Colonic mucosa (tissue), 4 donors: ENCODE measurements at regions not wholly inside any gene's neighbourhood (a gene's known extent, or its start where the extent isn't known, plus 50 kb on each side); places are given as distances from the start of the nearest gene placed in this dataset.

Experiments
- DNase-seq: peaks from one replicate; pipeline ENCODE4 v3.0.0-alpha.2; 2020
- H3K27ac ChIP-seq: fragments of 200-600 bp; one replicate; pipeline ENCODE4 v1.8.0; 2021
- H3K27me3 ChIP-seq: fragments of 200-600 bp; one replicate; pipeline ENCODE4 v1.8.0; 2021
- H3K36me3 ChIP-seq: fragments of 200-600 bp; one replicate; pipeline ENCODE4 v1.8.0; 2021
- H3K4me1 ChIP-seq: fragments of 200-600 bp; one replicate; pipeline ENCODE4 v1.8.0; 2021; ENCODE audit warnings: mild to moderate bottlenecking
- H3K4me3 ChIP-seq: fragments of 200-600 bp; one replicate; pipeline ENCODE4 v1.8.0; 2021
- H3K9ac ChIP-seq, 2 donors: one replicate each; pipeline ENCODE4 v1.7.0; 2013; ENCODE audit warnings: control low read depth in 2 of 2, low read depth in 2 of 2, low read length in 2 of 2
- H3K9me3 ChIP-seq: fragments of 200-600 bp; one replicate; pipeline ENCODE4 v1.8.0; 2021
- intact Hi-C: fragments of 100-400 bp; cut with DNase I; formaldehyde crosslinking; loops from one replicate; pipeline ENCODE4 v1.14.1; 2022
- TF ChIP-seq, protein P1 (sequence below): fragments of 200-600 bp; IDR thresholded peaks from one replicate; pipeline ENCODE4 v1.8.0; 2022; ENCODE audit warnings: antibody characterized with exemption, mild to moderate bottlenecking
- donor health status: healthy.
- donor health status: DM: no; HTN: no; CAD: no.
- donor health status: DM: no; HTN: no; CAD: no.

DNA sequence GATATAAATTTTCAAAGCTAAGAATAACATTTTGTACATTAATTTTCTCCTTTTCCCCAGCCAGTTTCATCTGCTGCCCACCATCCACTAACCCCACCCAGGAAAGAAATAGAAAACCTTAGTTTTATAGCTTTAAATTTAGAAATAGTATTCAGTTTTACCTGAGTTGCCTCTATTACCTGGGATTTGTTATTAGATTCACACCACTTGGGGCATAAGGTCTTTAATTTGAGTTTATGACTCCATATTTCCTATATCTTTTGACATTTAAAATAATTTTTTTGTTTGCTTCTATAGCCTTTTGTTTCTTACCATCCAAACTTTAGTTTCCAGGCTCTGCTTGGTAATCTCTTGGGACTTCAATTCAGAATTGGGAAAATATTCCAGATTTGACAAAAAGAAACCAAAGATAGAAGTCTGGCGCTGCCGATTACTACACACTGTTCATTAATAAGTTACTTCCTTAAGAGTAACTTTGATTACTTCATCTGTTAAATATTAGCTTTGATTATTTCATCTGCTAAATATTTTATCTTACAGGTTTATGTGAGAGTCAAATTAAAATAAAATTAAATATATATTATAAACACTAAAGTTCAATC, 485.5 kb upstream of the FOXG1 start:
- TF ChIP-seq, protein P1, sequence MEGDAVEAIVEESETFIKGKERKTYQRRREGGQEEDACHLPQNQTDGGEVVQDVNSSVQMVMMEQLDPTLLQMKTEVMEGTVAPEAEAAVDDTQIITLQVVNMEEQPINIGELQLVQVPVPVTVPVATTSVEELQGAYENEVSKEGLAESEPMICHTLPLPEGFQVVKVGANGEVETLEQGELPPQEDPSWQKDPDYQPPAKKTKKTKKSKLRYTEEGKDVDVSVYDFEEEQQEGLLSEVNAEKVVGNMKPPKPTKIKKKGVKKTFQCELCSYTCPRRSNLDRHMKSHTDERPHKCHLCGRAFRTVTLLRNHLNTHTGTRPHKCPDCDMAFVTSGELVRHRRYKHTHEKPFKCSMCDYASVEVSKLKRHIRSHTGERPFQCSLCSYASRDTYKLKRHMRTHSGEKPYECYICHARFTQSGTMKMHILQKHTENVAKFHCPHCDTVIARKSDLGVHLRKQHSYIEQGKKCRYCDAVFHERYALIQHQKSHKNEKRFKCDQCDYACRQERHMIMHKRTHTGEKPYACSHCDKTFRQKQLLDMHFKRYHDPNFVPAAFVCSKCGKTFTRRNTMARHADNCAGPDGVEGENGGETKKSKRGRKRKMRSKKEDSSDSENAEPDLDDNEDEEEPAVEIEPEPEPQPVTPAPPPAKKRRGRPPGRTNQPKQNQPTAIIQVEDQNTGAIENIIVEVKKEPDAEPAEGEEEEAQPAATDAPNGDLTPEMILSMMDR = no peak
- Histone ChIP-seq H3K9ac (no peak overlapping the region), H3K4me3 (no peak overlapping the region), H3K9me3 (no peaks in the 10 kb centered on the region), H3K4me1 (no peaks in the 10 kb centered on the region), H3K36me3 (no peaks in the 10 kb centered on the region), H3K27ac (no peak overlapping the region), H3K27me3 (no peaks in the 10 kb centered on the region)
- no peak for DNase-seq
- intact Hi-C loops = no loop called here

DNA sequence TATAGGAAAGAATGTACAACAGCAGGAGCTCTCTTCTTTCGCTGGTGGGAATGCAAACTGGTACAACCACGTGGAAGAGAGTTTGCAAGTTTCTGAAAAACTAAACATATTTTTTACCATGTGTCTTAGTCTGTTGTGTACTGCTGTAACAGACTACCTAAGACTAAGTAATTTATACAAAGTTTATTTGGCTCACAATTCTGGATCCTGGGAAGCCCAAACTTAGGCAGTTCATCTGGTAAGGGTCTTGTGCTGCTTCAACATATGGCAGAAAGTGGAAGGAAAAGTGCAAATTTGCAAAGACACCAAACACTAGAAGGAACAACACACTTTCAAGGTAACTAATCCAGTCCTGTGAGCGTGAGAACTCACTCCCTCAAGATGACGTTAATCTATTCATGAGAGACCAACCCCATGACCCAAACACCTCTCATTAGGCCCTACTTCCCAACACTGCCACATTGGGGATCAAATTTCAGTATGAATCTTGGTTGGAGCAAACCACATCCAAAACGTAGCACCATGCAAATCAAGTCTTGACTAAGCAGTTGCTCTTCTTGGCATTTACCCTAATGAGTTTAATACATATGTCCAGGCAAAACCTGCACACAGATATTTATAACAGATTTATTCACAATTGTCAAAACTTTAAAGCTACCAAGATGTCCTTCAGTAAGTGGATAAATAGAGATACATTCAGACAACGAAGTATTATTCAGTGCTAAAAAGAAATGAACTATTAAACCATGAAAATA, 481.9 kb upstream of the FOXG1 start:
- intact Hi-C loops = no loop called here
- TF ChIP-seq, protein P1 = no peak
- H3K9ac ChIP-seq = no peak overlapping the region
- no peak overlapping the region for H3K27ac ChIP-seq
- H3K4me3 ChIP-seq = no peak overlapping the region
- H3K4me1 ChIP-seq = no peaks in the 10 kb centered on the region
- H3K27me3 ChIP-seq = no peaks in the 10 kb centered on the region
- no peak for DNase-seq
- H3K36me3 ChIP-seq = no peaks in the 10 kb centered on the region
- H3K9me3 ChIP-seq = no peaks in the 10 kb centered on the region

DNA sequence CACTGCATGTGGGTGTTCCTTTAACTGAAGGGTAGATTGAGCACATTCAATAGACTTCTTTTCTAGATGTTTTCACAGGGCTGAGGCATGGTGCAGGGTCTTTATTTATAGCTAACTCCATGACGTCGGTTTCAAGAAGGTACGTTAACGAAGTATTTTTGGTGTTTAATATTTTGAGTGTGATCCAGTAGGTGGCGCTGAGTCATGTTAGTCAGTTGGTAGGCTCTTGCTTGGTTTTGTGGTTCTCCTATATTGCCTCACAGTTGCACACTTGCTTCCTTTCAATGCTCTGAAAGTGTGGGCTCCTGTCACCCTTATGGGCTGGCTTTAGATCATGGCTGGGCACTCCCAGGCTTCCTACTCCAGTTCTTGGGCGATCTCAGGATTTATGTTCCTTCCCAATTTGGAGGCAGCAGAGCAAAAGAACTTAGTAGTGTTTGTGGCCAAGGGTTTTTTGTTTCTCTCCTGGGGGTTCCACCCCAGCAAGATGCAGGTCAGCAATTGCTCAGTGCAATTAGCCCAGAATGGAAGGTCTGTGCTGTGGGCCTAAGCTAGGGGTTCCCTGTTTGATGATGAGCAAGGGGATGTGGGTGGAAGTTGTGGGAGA, 471.6 kb upstream of the FOXG1 start:
- TF ChIP-seq, protein P1 = no peak
- DNase-seq = no peak
- Histone ChIP-seq H3K9ac (no peak overlapping the region), H3K27me3 (no peaks in the 10 kb centered on the region), H3K9me3 (no peaks in the 10 kb centered on the region), H3K27ac (no peak overlapping the region), H3K4me3 (no peak overlapping the region), H3K4me1 (no peaks in the 10 kb centered on the region), H3K36me3 (no peaks in the 10 kb centered on the region)
- intact Hi-C loops = no loop called here

DNA sequence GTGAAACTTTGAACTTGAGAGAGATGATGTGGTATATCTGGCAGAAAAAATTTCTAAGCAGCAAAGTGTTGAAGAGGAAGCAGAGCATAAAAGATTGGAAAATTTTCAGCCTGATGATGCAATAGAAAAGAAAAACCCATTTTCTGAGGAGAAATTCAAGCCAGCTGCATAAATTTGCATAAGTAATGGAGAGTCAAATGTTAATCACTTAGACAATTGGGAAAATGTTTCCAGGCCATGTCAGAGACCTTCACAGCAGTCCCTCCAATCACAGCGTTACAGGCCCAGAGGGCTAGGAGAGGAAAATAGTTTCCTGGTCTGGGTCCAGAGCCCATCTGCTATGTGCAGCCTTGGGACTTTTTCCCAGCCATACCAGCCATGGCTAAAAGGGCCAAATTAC, 469.0 kb upstream of the FOXG1 start:
- H3K27ac ChIP-seq = no peak overlapping the region
- H3K9ac ChIP-seq = no peak overlapping the region
- no peaks in the 10 kb centered on the region for H3K9me3 ChIP-seq
- H3K36me3 ChIP-seq = no peaks in the 10 kb centered on the region
- H3K4me3 ChIP-seq = no peak overlapping the region
- no peaks in the 10 kb centered on the region for H3K27me3 ChIP-seq
- DNase-seq = no peak
- intact Hi-C loops = no loop called here
- TF ChIP-seq, protein P1 = no peak
- H3K4me1 ChIP-seq = no peaks in the 10 kb centered on the region

DNA sequence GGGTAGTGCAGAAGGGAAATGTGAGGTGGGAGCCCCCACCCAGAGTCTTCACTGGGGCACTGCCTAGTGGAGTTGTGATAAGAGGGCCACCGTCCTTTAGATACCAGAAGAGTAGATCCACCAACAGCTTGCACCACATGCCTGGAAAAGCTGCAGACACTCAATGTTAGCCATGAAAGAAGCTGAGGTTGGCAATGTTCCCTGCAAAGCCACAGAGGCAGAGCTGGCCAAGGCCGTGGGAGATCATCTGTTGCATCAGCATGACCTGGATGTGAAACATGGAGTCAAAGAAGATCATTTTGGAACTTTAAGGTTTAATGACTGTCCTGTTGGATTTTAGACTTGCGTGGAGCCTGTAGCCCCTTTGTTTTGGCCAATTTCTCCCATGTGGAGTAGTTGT, 468.4 kb upstream of the FOXG1 start:
- no peak overlapping the region for H3K9ac ChIP-seq

More for the DNA sequence above, 468.4 kb upstream of the FOXG1 start:
- Histone ChIP-seq H3K4me1 (no peaks in the 10 kb centered on the region), H3K36me3 (no peaks in the 10 kb centered on the region), H3K27ac (no peak overlapping the region), H3K9me3 (no peaks in the 10 kb centered on the region), H3K27me3 (no peaks in the 10 kb centered on the region), H3K4me3 (no peak overlapping the region)
- DNase-seq = no peak
- TF ChIP-seq, protein P1 = no peak
- intact Hi-C loops = no loop called here
